AG09319 (cell line): ENCODE measurements at regions not wholly inside any gene's neighbourhood (a gene's known extent, or its start where the extent isn't known, plus 50 kb on each side); places are given as distances from the start of the nearest gene placed in this dataset.

ENCODE experiments used
- DNase-seq: peaks from one replicate; pipeline ENCODE4 v3.0.0-alpha.2; 2010; ENCODE audit warnings: low read depth; ENCODE audit errors: extremely low read depth
- TF ChIP-seq, protein P1 (sequence below): IDR thresholded peaks from 2 replicates; pipeline ENCODE4 v1.5.1; 2011; ENCODE audit warnings: low read depth, mild to moderate bottlenecking, inconsistent platforms, low read length, moderate library complexity

GRCh38 chr2:15869871-15870270 is 70.5 kb upstream of the MYCN start:
- TF ChIP-seq, protein P1, sequence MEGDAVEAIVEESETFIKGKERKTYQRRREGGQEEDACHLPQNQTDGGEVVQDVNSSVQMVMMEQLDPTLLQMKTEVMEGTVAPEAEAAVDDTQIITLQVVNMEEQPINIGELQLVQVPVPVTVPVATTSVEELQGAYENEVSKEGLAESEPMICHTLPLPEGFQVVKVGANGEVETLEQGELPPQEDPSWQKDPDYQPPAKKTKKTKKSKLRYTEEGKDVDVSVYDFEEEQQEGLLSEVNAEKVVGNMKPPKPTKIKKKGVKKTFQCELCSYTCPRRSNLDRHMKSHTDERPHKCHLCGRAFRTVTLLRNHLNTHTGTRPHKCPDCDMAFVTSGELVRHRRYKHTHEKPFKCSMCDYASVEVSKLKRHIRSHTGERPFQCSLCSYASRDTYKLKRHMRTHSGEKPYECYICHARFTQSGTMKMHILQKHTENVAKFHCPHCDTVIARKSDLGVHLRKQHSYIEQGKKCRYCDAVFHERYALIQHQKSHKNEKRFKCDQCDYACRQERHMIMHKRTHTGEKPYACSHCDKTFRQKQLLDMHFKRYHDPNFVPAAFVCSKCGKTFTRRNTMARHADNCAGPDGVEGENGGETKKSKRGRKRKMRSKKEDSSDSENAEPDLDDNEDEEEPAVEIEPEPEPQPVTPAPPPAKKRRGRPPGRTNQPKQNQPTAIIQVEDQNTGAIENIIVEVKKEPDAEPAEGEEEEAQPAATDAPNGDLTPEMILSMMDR: no peak

GRCh38 chr2:15870565-15870964 is 69.8 kb upstream of the MYCN start:
- TF ChIP-seq, protein P1: no peak
- DNase-seq: no peak

More at GRCh38 chr2:15869871-15870270, 70.5 kb upstream of the MYCN start:
- no peak for DNase-seq

DNA sequence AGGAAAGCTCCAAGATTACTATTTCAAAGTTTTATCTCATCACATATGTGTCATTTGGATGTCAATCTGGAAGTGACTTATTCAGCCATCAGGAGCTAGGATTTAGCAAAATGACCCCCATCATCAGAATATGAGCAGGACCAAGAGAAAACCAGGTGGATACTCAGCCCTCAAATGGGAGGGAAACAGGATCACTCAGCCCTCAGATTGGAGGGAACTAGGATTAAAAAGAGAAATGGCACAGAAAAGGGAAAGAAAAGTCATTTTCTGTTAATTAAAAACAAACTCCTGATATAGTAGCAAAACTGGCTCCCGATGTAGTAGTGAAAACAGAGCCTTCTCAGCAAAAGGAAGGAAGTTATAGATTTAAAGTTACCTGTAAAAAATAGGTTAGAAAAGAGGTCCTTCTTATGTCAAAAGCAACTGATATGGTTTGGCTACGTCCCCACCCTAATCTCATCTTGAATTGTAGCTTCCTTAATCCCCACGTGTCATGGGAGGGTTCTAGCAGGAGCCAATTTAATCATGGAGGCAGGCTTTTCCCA is 69.0 kb upstream of the MYCN start:
- DNase-seq: no peak
- TF ChIP-seq, protein P1: no peak

- DNase-seq: no peak
- TF ChIP-seq, protein P1: no peak
Observed at GRCh38 chr2:15872854-15873253, 67.5 kb upstream of the MYCN start.

DNA sequence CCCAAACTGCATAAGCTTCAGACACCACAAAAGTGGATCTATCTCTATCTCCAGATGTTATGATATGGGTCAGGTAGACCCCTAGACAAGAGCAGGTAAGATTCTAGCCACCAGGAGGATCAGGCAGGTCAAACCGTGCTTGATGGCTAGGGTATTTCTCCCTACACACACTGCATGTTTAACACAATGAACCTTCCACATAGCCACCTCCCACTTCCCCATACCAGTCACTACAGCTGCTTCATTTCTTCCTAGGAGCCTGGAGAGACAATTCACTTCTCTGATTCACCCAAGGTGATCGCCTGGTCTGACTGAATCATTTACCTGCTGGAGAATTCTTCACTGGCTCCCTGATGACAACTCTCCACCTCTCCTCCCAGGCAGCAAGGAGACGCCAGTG is 66.0 kb upstream of the MYCN start:
- TF ChIP-seq, protein P1: no peak
- no peak for DNase-seq

GRCh38 chr2:15874854-15875804 is 65.2 kb upstream of the MYCN start:
- TF ChIP-seq, protein P1: no peak
- no peak for DNase-seq

- TF ChIP-seq, protein P1: no peak
- DNase-seq: no peak
Observed at GRCh38 chr2:15875969-15876705, 64.2 kb upstream of the MYCN start.
